Neural progenitor cell (in vitro differentiated cells): ENCODE measurements at regions not wholly inside any gene's neighbourhood (a gene's known extent, or its start where the extent isn't known, plus 50 kb on each side); places are given as distances from the start of the nearest gene placed in this dataset.

ENCODE experiments used
- EZH2 ChIP-seq: fragments of 200-600 bp; sonication (generic); IDR thresholded peaks from 2 replicates; pipeline ENCODE4 v1.6.1; 2017; ENCODE audit warnings: antibody characterized with exemption, mild to moderate bottlenecking, moderate library complexity
- TF ChIP-seq, protein P1 (sequence below): fragments of 200-600 bp; sonication (generic); IDR thresholded peaks from 2 replicates; pipeline ENCODE4 v1.5.1; 2017; ENCODE audit warnings: antibody characterized with exemption, mild to moderate bottlenecking

DNA sequence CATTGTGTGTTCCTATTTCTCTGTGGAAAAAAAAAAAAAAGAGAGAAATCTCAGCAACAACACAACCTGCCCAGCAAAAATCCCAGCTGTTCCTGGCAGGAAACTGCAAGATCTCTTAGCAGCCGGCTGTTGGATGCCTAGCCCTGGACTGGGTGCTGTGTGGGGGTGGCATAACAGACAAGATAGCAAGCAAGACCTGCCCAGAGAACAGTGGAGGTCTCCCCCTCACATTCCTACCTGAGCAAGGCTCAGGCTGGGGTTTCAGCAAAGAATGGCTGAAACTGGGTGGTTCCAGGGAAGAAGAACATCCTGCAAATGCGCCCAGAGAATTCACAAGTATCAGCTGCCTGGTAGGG, 248.8 kb upstream of the ZMIZ1 start:
- TF ChIP-seq, protein P1, sequence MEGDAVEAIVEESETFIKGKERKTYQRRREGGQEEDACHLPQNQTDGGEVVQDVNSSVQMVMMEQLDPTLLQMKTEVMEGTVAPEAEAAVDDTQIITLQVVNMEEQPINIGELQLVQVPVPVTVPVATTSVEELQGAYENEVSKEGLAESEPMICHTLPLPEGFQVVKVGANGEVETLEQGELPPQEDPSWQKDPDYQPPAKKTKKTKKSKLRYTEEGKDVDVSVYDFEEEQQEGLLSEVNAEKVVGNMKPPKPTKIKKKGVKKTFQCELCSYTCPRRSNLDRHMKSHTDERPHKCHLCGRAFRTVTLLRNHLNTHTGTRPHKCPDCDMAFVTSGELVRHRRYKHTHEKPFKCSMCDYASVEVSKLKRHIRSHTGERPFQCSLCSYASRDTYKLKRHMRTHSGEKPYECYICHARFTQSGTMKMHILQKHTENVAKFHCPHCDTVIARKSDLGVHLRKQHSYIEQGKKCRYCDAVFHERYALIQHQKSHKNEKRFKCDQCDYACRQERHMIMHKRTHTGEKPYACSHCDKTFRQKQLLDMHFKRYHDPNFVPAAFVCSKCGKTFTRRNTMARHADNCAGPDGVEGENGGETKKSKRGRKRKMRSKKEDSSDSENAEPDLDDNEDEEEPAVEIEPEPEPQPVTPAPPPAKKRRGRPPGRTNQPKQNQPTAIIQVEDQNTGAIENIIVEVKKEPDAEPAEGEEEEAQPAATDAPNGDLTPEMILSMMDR: no peak
- TF ChIP-seq EZH2: no peak
